HG03520 (cell line): ENCODE measurements at regions not wholly inside any gene's neighbourhood (a gene's known extent, or its start where the extent isn't known, plus 50 kb on each side); places are given as distances from the start of the nearest gene placed in this dataset.
"Not testable (repeated sequence)": the region's sequence is repeated elsewhere in the genome, so short reads cannot be mapped to it uniquely, and the experiment has no call there.

Experiments
- ATAC-seq: cut with Tn5 transposase; IDR thresholded peaks from one replicate; pipeline ENCODE4 v1.9.1; 2021; ENCODE audit warnings: mild to moderate bottlenecking, moderate library complexity; ENCODE audit not compliant: unreplicated experiment

DNA sequence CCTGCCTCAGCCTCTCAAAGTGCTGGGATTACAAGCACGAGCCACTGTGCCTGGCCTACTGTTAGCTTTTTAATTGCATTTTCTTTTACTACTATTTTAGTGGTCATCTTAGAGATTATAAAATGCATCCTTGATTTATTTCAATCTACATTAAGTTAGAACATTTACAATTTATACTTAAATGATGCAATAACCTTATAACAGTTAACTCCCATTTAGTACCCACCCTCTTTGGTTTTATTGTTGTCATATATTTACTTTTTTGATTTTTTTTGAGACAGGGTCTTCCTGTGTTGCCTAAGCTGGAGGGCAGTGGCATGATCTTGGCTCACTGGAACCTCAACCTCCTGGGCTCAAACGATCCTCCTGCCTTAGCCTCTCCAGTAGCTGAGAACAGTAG lies 77.3 kb downstream of the PPCDC start:
- no peak for ATAC-seq

DNA sequence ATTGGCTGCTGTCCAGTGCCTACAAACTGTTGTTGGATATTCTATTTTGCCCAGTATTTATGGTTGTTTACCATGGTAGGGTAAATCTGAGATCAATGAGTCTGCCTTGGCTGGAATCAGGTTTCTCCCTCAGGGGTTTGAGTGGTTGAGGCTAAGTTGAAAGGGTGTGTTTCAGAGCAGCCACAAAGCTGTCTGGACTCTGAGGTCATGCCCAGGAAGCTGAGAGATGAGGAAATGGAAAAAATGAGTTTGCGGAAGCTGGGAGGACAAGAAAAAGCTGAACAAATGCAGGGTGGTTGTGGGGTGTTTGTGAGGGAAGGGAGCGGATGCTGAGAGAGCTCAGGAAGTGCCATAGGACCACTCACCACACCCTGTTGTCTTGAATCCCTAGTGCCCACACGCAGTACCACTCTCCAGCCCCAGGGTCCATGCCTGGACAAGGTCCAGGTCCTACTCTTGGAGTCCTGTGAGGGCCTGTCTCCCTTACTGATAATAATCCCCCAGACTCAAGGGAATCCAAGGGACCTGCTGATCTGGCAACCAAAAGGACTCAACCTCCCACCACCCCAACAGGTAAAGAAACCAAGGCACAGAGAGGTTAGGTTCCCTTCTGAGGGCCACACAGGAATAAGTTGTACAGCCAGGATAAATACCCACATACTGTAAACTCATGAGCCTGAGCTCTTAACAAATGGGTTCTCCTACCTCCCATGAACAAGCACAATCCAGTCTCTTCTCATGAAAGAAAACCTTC lies 81.6 kb downstream of the PPCDC start:
- ATAC-seq: peak; percentile 44

DNA sequence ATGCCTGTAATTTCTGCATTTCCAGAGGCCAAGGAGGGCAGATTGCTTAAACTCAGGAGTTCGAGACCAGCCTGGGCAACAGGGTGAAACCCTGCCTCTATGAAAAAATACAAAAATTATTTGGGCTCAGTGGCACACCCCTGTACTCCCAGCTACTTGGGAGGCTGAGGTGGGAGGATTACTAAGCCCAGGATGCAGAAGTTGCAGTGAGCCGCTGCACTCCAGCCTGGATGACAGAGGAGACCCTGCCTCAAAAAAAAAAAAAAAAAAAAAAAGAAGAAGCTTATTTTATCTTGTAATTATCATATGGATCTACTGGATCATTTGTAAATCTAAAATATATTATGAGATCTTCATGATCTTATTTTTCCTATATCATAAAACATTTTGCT lies 84.1 kb downstream of the PPCDC start:
- ATAC-seq: no peak

DNA sequence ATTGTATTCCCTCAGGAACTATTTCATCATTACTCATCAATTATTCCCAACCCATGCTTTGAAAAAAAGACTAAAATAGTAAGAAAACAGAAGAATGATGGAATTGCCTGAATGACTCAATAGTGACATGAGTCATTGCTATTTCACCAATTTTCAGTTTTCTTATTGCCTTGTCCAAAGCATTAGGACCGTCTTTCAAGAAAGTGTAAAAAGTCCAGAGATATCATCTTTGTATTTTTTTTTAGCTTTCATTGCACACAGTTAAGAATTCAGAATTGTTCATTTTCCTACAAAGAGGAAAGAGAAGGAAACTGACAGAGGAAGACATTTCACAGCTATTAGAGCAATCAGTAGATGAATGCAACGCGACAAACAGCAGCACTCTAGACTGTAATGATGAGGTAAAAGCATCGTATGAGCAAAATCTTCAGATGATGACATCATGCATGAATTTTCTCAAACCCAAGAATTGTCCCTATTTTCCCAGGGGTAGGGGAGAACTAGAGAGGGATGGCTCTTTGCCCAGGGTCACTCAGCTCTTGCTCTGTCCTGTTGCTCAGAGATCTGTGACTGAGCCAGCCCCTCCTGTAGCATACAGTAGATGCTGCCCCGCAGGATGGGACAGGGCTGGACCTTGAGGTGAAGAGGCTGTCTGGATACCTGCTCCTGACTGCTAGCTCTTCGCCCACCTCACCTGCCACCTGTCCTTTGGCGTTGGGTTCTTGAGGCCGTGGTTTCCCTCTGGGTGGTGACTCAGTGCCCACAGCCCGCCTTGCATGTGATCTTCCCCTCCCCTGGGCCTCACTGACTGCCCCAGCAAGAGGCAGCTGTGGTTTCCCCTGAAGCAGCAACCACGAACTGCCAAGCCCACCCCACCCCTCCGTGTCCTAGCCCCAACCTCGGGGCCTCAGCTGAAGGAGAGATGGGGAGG lies 84.8 kb downstream of the PPCDC start:
- no peak for ATAC-seq

DNA sequence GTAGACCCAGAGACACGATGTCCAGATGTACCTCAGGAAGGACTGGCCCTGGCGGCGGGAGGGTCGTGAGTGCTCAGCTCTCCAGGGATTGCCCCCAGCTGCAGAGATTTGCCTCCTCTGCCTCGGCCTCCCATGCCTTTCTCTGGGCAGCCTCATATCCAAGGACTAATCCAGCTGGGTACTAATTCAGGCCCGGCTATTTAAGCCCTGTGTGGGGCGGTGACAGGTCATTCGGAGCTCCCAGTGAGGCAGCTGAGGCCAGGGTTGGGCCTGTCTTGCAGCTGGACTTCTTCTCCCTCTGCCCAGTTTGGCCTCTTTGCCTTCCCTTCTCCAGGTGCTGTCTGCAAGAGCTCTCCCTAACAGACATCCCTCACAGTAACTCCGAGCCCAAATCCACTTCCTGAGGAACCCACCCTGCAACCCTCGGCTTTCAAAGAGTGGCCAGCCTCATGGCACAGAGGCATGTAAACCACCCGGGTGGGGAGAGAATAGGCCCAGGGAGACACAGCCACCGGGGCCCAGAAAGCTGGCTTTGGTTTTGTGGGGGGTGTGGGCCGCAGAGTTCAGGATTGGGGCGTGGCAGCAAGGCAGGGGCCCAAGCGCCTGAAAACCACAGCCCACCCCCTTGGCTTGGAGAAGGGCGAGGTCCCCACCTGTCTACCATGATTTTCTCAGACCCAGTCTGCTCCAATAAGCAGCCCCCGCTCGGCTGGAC lies 85.8 kb downstream of the PPCDC start:
- no peak for ATAC-seq

DNA sequence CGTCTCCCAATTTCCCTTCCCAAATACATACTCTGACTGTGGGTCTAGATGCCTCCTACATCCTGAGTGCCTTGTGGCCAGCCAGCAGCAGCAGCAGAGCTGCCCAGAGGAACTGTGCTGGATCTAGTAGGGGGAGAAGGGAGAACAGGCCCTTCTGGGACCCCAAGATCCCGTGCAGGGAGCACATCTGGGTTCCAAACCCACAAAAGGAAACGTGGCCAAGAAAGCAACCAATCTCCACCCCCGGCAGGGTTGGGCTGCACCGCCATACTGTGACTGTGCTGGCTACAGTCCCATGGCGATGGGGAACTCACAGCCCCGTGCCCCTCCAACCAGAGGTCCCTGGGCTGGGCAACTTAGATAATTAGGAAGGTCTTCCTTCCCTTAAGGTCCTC lies 86.3 kb downstream of the PPCDC start:
- ATAC-seq: no peak

DNA sequence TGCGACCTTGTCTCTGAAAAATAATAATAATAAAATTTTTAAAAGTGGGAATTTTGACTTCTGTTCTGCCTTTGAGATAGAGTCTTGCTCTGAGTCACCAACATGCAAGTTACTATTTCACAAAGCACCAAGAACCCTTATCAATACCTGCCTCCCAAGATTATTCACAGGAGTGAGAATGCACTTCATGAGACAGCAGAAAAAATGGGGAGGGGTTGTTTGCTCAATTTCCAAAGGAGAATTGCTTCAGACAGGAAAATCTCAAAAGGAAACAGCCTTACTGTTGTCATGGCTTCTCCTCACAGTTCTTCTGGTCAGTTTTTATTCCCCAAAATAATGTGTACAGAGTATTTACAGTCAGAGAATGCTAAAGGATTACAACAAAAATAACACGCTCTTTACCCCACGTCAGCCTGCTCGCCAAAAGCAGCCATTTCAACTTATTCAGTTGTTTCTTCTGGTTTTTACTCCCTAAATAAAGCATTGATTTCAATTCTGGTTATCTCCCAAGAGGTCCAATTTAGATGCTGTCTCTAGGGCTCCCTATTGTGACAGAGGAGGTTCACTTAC lies 89.0 kb downstream of the PPCDC start:
- ATAC-seq: no peak

DNA sequence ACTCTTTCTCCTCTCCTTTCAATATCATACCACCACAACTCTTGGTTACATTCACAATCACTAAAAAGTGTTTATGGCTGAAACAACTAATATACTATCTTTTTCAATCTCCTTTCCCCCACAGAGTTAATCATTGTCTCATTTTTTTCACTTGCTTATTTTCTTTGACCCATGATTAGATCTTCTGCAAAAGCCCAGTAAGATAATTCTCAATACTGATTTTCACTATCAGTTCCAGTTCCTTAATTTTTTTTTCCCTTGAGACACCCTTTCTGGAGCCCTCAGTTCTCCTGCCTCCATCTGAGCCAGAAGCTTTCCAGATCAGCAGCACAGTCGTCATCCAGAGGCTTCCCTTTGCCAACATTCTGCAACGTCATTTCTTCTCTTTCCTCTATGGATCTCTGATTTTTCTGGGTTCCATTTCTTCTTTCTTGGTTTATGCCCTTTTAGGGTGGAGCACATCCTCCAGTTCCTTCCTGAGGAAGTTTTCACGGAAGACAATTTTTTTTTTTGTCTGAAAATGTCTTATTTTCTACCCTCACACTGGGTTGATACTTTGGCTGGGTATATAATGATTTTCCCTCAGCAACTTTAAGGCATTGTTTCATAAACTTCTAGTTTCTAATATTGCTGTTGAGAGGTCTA lies 88.7 kb upstream of the C15orf39 start:
- peak; percentile 68 for ATAC-seq

DNA sequence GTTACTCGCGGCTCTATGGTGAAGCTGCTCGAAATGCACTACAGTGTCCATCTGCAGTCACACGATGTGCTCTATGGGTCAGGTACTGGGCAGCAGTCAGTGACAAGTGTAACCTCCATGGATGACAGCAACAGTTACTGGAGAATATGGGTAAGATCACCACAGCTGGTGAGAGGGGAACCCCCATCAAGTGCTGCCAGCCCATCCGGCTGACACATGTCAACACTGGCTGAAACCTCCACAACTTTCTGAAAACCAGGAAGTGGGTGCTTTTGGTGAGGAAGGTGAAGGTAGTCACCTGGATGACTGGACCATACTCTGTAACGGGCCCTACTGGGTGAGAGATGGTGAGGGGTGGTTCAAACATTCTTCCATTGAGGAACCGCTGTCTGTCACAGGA lies 87.4 kb upstream of the C15orf39 start:
- ATAC-seq: no peak

DNA sequence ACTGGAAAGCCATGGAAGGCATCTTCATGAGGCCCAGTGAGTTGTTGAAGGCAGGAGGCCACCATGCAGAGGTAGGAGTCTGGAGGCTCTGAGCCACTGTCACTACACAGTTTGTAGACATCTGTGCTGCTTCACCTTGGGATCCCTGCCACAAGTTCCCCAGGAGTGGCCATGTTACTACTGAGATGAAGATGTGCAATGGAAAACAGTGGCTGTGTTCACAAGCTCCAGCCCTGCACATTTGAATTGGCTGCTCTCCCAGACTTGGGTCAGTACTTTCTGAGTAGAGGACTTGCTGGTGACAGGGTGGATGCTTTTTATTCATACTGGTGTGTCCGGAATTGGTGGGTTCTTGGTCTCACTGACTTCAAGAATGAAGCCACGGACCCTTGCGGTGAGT lies 86.9 kb upstream of the C15orf39 start:
- ATAC-seq: no peak

DNA sequence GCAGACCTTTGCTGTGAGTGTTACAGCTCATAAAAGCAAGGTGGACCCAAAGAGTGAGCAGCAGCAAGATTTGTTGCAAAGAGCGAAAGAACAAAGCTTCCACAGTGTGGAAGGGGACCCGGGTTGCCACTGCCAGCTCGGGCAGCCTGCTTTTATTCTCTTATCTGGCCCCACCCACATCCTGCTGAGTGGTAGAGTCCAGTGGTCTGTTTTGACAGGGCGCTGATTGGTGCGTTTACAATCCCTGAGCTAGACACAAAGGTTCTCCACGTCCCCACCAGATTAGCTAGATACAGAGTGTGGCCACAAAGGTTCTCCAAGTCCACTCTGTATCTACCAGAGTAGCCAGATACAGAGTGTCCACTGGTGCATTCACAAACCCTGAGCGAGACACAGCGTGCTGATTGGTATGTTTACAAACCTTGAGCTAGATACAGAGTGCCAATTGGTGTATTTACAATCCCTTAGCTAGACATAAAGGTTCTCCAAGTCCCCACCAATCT lies 86.2 kb upstream of the C15orf39 start:
- ATAC-seq: not testable (repeated sequence)

DNA sequence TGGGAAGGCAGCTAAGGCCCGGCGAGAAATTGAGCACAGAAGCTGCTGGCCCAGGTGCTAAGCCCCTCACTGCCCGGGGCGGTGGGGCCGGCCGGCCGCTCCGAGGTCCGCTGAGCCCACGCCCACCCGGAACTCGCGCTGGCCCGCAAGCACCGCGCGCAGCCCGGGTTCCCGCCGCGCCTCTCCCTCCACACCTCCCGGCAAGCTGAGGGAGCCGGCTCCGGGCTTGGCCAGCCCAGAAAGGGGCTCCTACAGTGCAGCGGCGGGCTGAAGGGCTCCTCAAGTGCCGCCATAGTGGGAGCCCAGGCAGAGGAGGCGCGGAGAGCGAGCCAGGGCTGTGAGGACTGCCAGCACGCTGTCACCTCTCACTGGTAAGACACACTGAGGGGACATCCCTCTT lies 85.5 kb upstream of the C15orf39 start:
- not testable (repeated sequence) for ATAC-seq

DNA sequence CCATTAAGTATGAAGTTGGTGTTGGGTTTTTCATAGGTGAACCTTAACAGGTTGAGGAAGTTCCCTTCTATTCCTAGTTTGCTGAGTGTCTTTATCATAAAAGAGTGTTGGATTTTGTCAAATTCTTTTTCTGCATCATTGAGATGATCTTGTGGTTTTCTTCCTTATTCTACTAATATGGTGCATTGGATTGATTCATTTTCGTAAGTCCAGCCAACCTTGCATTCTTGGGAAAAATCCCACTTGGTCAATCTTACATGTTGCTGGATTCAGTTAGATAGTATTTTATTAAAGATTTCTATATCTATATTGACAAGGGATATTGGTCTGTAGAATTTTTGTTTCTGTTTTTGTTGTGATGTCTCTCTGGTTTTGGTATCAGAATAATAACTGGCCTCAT lies 83.7 kb upstream of the C15orf39 start:
- ATAC-seq: no peak

DNA sequence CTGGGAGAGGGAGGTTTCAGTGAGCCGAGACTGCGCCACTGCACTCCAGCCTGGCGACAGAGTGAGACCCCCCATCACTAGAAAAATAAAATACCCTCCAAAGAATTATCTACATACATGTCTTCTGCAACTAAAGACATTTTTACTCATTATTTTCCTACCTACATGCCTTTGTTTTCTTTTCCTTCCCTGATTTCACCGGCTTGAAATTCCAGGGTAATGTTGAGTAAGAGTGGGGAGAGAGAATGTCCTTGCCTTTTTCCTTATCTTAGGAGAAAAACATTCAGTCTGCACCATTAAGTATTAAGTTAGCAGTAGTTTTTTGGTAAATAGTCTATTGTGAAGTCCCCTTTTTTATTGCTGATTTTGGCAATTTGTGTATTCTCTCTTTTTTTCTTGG lies 82.4 kb upstream of the C15orf39 start:
- not testable (repeated sequence) for ATAC-seq

DNA sequence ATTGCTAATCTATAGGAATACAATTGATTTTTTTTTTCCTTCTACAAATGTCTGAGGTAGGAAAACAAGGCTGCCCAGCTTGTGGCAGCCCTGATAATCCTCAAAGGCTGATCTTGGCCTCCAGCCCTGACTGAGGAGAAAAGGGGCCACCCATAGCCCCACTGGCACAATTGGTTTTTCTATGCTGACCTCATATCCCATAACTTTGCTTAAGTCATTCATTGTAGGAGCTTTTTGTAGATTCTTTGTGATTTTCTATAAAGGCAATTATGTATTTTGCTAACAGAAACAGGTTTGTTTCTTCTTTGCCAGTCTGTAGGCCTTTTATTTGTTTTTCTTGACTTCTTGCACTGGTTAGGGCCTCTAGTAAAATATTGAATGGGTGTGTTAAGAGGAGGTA lies 80.2 kb upstream of the C15orf39 start:
- no peak for ATAC-seq

DNA sequence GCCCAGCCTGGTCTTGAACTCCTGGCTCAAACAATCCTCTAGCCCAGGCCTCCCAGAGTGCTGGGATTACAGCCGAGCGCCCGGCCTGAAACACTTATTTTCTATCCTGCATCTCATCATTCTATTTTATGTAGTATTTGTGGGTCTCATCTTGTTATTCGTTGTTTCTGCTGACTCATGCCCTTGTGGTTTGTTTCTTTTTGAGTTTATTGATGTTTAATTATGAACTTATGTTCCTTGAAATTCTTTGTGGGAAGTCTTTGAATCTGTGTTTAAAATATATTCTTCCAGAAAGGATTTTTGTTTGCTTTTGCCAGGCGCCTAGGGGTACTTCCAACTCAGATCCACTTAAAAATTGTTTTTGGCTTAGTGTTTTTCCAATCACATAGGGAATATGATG lies 78.3 kb upstream of the C15orf39 start:
- ATAC-seq: no peak

DNA sequence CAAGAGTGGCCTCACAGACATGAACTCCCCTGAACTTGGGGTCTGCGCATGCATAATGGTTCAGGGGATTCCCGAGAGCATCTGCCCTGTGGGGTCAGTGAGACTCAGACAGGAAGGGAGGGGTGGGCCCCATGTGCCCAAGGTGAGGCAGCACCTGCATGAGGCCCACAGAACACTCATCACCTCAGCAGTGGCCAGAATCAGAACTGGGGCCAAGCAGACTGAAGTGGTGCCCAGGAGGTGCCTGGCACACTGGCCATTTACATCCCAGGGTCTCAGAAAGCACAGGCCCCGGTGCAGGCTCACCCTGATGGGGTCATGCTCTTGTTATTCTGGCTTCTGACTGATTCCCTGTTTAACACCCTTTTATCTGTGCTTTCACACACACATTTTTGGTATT lies 77.4 kb upstream of the C15orf39 start:
- not testable (repeated sequence) for ATAC-seq

DNA sequence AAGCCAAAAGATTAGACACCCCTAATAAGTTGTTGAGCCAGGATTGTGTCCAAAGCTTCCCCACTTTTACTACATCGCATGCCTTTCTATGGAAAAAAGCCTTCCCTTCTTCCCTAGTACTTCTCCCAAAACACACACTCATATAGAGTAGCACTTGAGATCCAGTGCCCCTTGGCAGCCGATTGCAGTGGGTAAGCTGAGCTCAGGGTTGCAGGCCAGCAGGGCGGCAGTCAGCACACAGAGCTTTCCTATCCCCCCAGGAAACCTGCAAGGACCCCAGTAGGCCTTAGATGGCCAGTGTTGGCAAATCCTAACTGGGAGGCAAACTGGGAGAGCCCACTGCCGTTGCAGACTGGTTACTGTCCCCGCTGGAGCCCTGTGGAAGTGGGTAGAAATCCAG lies 75.7 kb upstream of the C15orf39 start:
- ATAC-seq: no peak

DNA sequence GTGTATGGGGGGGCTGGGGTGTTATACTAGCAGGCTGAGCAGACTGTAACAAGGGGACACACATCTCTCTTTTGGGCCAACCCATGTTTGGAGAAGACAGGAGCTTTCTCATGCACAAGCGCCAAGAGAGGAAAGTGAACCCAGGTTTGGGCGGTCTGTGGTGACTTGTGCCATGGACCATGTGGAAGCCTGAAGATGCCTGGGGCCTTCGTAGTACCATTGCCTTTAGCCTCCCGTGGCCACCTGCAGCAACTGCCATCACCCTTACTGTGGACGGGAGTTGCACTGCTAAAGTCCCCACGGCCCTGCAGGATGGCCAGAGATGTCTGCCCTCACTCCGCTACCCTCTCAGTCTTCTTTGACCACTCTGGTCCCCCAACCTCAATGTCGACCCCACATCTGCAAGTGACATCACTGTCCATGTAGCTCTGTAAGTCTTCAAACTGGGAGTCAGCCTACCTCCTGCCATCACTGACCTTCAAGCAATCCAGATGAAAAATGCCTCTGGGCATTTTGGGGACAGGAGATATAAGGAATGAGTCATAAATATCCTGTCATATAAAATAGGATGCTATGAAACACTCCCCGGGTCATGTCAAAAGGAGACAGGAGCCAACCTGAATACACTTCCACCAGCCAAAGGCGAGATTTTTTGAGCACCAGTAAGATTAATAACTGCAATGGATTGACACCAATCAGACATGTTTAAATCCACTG lies 74.7 kb upstream of the C15orf39 start:
- ATAC-seq: no peak

DNA sequence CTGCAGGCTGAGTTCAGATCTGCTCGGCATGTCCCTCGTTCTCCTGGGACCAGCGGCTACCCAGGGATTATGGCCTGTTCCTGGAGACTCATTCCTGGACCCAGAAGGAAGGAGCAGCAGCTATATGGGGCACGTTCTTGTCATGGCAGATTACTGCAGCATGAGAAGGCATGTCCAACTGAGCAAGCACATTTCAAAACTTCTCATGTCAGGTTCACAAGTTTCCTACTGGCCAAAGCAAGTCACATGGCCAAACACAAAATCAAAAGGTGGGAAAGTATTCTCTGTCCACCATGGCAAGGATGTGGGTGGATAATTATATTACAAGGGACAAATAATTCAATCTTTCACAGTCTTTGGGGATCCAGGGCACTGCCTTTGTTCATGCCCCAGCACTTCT lies 71.9 kb upstream of the C15orf39 start:
- ATAC-seq: no peak
